Panc1 (cell line): ENCODE measurements at regions not wholly inside any gene's neighbourhood (a gene's known extent, or its start where the extent isn't known, plus 50 kb on each side); places are given as distances from the start of the nearest gene placed in this dataset.

ENCODE experiments used
- CTCF ChIP-seq: fragments of 450-650 bp; IDR thresholded peaks from 2 replicates; pipeline ENCODE4 v1.5.1; 2017; ENCODE audit warnings: mild to moderate bottlenecking
- SIN3A ChIP-seq: IDR thresholded peaks from 2 replicates; pipeline ENCODE4 v1.6.1; 2012; ENCODE audit warnings: low read depth, mild to moderate bottlenecking, low read length, moderate library complexity, borderline replicate concordance; ENCODE audit not compliant: insufficient read depth

GRCh38 chr12:42759622-42760273 lies 170.2 kb upstream of the PRICKLE1 start:
- no peak for TF ChIP-seq CTCF
- no peak for TF ChIP-seq SIN3A
